ENCODE measurements at regions not wholly inside any gene's neighbourhood (a gene's known extent, or its start where the extent isn't known, plus 50 kb on each side); places are given as distances from the start of the nearest gene placed in this dataset.
"Not testable (repeated sequence)": the region's sequence is repeated elsewhere in the genome, so short reads cannot be mapped to it uniquely, and the experiment has no call there.

- no peak for DNase-seq
Observed at GRCh38 chr9:94033383-94033782, 50.9 kb upstream of the PTPDC1 start.

GRCh38 chr9:94031946-94032345 lies 52.3 kb upstream of the PTPDC1 start:
- DNase-seq: no peak

- DNase-seq: no peak
Observed at GRCh38 chr9:94031380-94031779, 52.9 kb upstream of the PTPDC1 start.

- DNase-seq: peak; percentile 86
Observed at GRCh38 chr9:94030318-94031179, 53.7 kb upstream of the PTPDC1 start.

GRCh38 chr9:94029932-94030317 lies 54.3 kb upstream of the PTPDC1 start:
- DNase-seq: no peak

- no peak for DNase-seq
Observed at GRCh38 chr9:94026816-94027215, 57.4 kb upstream of the PTPDC1 start.

- DNase-seq: not testable (repeated sequence)
Observed at GRCh38 chr9:94022476-94022875, 61.8 kb upstream of the PTPDC1 start.

GRCh38 chr9:94020836-94021235 lies 63.4 kb upstream of the PTPDC1 start:
- DNase-seq: not testable (repeated sequence)

GRCh38 chr9:94018628-94019027 lies 63.5 kb upstream of the BARX1 start:
- DNase-seq: peak; percentile 51

GRCh38 chr9:94017939-94018531 lies 62.9 kb upstream of the BARX1 start:
- DNase-seq: peak; percentile 14

GRCh38 chr9:94016744-94017143 lies 61.6 kb upstream of the BARX1 start:
- no peak for DNase-seq

- no peak for DNase-seq
Observed at GRCh38 chr9:94014920-94015319, 59.8 kb upstream of the BARX1 start.

- peak; percentile 17 for DNase-seq
Observed at GRCh38 chr9:94014066-94014654, 59.0 kb upstream of the BARX1 start.

GRCh38 chr9:94010980-94011533 lies 55.9 kb upstream of the BARX1 start:
- no peak for DNase-seq

- DNase-seq: no peak
Observed at GRCh38 chr9:94005272-94005901, 50.2 kb upstream of the BARX1 start.

Measured in fibroblast of skin of abdomen (primary cell).